DOHH2 (cell line): ENCODE measurements at regions not wholly inside any gene's neighbourhood (a gene's known extent, or its start where the extent isn't known, plus 50 kb on each side); places are given as distances from the start of the nearest gene placed in this dataset.

Source experiments
- H3F3A ChIP-seq: fragments of 200-600 bp; sonication (generic), shearing (Covaris generic); 2 replicates; pipeline ENCODE4 v1.6.0; 2016; ENCODE audit warnings: antibody characterized with exemption, mild to moderate bottlenecking; ENCODE audit not compliant: control insufficient read depth, insufficient read depth
- H3K27ac ChIP-seq: fragments of 200-600 bp; sonication (generic); 2 replicates; pipeline ENCODE4 v1.5.1; 2014; ENCODE audit warnings: low read depth, mild to moderate bottlenecking, low read length, moderate library complexity
- H3K27me3 ChIP-seq: fragments of 200-600 bp; sonication (generic); 2 replicates; pipeline ENCODE4 v1.6.1; 2014; ENCODE audit warnings: mild to moderate bottlenecking, low read length, mixed read lengths; ENCODE audit not compliant: control insufficient read depth
- H3K36me3 ChIP-seq: fragments of 200-600 bp; sonication (generic); 2 replicates; pipeline ENCODE4 v1.6.1; 2014; ENCODE audit warnings: mild to moderate bottlenecking, low read length, moderate library complexity, mixed read lengths; ENCODE audit not compliant: control insufficient read depth
- H3K4me1 ChIP-seq: fragments of 200-600 bp; sonication (generic); 2 replicates; pipeline ENCODE4 v1.6.1; 2014; ENCODE audit warnings: mild to moderate bottlenecking, low read length, mixed read lengths; ENCODE audit not compliant: control insufficient read depth
- H3K4me2 ChIP-seq: fragments of 200-600 bp; sonication (generic); 2 replicates; pipeline ENCODE4 v1.6.0; 2014; ENCODE audit warnings: mild to moderate bottlenecking, low read length, moderate library complexity
- H3K4me3 ChIP-seq: fragments of 200-600 bp; sonication (generic); 2 replicates; pipeline ENCODE4 v1.5.1; 2014; ENCODE audit warnings: mild to moderate bottlenecking, low read length, mixed read lengths
- H3K79me2 ChIP-seq: fragments of 200-600 bp; sonication (generic); 2 replicates; pipeline ENCODE4 v1.6.1; 2014; ENCODE audit warnings: mild to moderate bottlenecking, low read length, mixed read lengths; ENCODE audit not compliant: control insufficient read depth
- H3K9me2 ChIP-seq: fragments of 200-600 bp; sonication (generic); replicated peaks from 2 replicates; pipeline ENCODE4 v1.6.1; 2014; ENCODE audit warnings: mild to moderate bottlenecking, low read length, mixed read lengths; ENCODE audit not compliant: control insufficient read depth
- H3K9me3 ChIP-seq: fragments of 200-600 bp; sonication (generic); 2 replicates; pipeline ENCODE4 v1.6.1; 2014; ENCODE audit warnings: antibody characterized with exemption, low read length, mixed read lengths; ENCODE audit not compliant: control insufficient read depth, insufficient read depth
- H4K20me1 ChIP-seq: fragments of 200-600 bp; sonication (generic); 2 replicates; pipeline ENCODE4 v1.6.0; 2014; ENCODE audit warnings: low read depth, mild to moderate bottlenecking, antibody characterized with exemption, low read length, moderate library complexity; ENCODE audit not compliant: control insufficient read depth, insufficient read depth
- EZH2phosphoT487 ChIP-seq: fragments of 200-600 bp; sonication (generic); IDR thresholded peaks from 2 replicates; pipeline ENCODE4 v1.6.1; 2017; ENCODE audit warnings: borderline replicate concordance, mild to moderate bottlenecking, antibody characterized with exemption, low read length, moderate library complexity, mixed read lengths
- TF ChIP-seq, protein P1 (sequence below): fragments of 200-600 bp; sonication (generic); IDR thresholded peaks from one replicate; pipeline ENCODE4 v1.5.1; 2014; ENCODE audit warnings: antibody characterized with exemption, mild to moderate bottlenecking, low read depth, low read length; ENCODE audit not compliant: poor library complexity, severe bottlenecking

DNA sequence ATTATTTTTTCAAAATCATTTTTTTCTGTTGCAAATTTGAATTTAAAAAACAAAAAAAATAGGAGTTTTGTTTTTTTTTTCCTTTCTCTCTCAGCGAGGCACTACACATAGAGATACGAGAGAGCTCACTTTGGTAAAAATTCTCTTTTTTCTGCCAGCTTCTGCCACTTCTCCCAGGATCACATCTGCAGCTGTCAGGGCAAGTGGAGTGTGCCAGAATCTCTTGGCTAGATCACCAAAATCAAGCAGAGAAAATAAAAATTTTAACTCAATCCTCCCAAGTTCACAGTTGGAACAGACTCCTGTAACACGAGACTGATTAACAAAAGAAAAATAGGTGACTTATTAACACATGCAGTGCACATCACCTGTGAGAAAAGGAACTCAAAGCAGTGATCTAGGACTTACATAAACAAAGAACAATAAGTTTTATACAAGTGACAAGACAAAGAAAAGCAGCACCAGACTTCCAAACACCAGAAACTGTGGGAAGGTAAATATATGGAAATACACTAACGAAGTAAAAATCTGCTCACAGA is 213.2 kb upstream of the ZFP42 start:
- Histone ChIP-seq H3K27ac (no peak overlapping the region), H3K79me2 (no peaks in the 10 kb centered on the region), H3K9me2 (no peaks in the 10 kb centered on the region), H3K27me3 (no peaks in the 10 kb centered on the region), H3K36me3 (no peaks in the 10 kb centered on the region), H3K9me3 (no peaks in the 10 kb centered on the region), H3K4me1 (no peaks in the 10 kb centered on the region), H3F3A (no peaks in the 10 kb centered on the region), H3K4me3 (no peak overlapping the region), H4K20me1 (no peaks in the 10 kb centered on the region), H3K4me2 (no peak overlapping the region)
- TF ChIP-seq, protein P1, sequence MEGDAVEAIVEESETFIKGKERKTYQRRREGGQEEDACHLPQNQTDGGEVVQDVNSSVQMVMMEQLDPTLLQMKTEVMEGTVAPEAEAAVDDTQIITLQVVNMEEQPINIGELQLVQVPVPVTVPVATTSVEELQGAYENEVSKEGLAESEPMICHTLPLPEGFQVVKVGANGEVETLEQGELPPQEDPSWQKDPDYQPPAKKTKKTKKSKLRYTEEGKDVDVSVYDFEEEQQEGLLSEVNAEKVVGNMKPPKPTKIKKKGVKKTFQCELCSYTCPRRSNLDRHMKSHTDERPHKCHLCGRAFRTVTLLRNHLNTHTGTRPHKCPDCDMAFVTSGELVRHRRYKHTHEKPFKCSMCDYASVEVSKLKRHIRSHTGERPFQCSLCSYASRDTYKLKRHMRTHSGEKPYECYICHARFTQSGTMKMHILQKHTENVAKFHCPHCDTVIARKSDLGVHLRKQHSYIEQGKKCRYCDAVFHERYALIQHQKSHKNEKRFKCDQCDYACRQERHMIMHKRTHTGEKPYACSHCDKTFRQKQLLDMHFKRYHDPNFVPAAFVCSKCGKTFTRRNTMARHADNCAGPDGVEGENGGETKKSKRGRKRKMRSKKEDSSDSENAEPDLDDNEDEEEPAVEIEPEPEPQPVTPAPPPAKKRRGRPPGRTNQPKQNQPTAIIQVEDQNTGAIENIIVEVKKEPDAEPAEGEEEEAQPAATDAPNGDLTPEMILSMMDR = no peak
- no peak for TF ChIP-seq EZH2phosphoT487

DNA sequence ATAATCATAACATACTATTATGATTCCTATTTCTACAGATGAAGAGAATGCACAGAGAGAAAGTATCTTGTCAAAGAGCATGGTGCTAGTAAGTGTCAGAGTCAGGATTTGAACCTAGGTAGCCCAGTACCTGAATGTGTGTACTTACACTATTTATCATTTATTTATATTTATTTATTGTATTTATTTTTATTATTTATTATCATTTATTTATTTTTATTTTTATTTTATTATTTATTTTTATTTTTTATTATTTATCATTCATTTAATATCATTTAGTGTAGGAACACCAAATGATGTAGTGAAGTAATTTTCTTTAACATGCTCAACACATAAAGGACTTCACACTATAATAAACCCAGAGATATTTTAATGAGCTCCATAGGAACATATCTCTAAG is 209.4 kb upstream of the ZFP42 start:
- Histone ChIP-seq H3K9me3 (peaks cover 11% of the 10 kb centered on the region), H3K4me1 (no peaks in the 10 kb centered on the region), H3F3A (no peaks in the 10 kb centered on the region), H3K36me3 (no peaks in the 10 kb centered on the region), H3K27ac (no peak overlapping the region), H3K27me3 (no peaks in the 10 kb centered on the region), H3K9me2 (no peaks in the 10 kb centered on the region), H3K4me3 (no peak overlapping the region), H3K4me2 (no peak overlapping the region), H4K20me1 (no peaks in the 10 kb centered on the region), H3K79me2 (no peaks in the 10 kb centered on the region)
- no peak for TF ChIP-seq EZH2phosphoT487
- TF ChIP-seq, protein P1 = no peak

DNA sequence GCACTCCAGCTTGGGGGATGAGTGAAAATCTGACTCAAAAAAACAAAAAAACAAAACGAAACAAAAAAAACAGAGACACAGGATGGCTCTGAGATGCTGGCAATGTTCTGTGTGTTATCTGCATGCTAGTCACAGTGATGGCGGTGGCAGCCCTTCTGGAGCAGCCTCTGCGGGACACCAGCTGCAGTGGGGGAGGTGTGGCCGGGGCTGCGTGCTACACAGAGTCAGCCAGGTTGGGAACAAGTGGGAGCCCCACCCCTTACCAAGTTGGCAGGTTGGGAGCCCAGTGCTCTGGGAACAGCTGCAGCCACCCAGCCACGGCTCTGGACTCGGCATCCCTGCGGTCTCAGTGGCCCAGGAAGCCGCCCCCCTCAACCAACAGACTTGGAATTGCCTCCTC is 206.5 kb upstream of the ZFP42 start:
- Histone ChIP-seq H4K20me1 (no peaks in the 10 kb centered on the region), H3K27ac (no peak overlapping the region), H3K4me2 (no peak overlapping the region), H3K27me3 (no peaks in the 10 kb centered on the region), H3K9me3 (peaks cover 11% of the 10 kb centered on the region), H3K9me2 (no peaks in the 10 kb centered on the region), H3K79me2 (no peaks in the 10 kb centered on the region), H3K4me1 (no peaks in the 10 kb centered on the region), H3F3A (no peaks in the 10 kb centered on the region), H3K4me3 (no peak overlapping the region), H3K36me3 (no peaks in the 10 kb centered on the region)
- TF ChIP-seq EZH2phosphoT487 = no peak
- TF ChIP-seq, protein P1 = no peak
